GM12878 (cell line): ENCODE measurements at regions not wholly inside any gene's neighbourhood (a gene's known extent, or its start where the extent isn't known, plus 50 kb on each side); places are given as distances from the start of the nearest gene placed in this dataset.

Experiments
- ATAC-seq: fragments of 200-7000 bp; cut with Tn5 transposase; 3 replicates; pipeline ENCODE4 v1.9.1; 2020; ENCODE audit warnings: mild to moderate bottlenecking, moderate library complexity
- BruUV-seq: library from RNA; stranded (reverse); fragments of 400-500 nt; replicated peaks from 2 replicates; lab custom pipeline; 2021; lab: Mats Ljungman, UMichigan
- CTCF ChIA-PET: fragments of 300-600 bp; sonication (Branson Sonifier 250); formaldehyde crosslinking; extraction: SDS; loops from one replicate; lab custom pipeline; 2021; ENCODE audit warnings: inconsistent platforms; lab: Yijun Ruan, JAX
- POLR2A ChIA-PET: fragments of 350-600 bp; formaldehyde crosslinking; extraction: SDS; loops from one replicate; lab custom pipeline; 2021; ENCODE audit warnings: inconsistent platforms; lab: Charles Lee
- RAD21 ChIA-PET: fragments of 300-600 bp; sonication (Branson Sonifier 250); formaldehyde crosslinking; loops from one replicate; lab custom pipeline; 2023; ENCODE audit warnings: antibody characterized with exemption; ENCODE audit not compliant: unreplicated experiment; lab: Charles Lee
- SMC1A ChIA-PET: fragments of 300-600 bp; sonication (Branson Sonifier 250); formaldehyde crosslinking; loops from one replicate; lab custom pipeline; 2023; ENCODE audit not compliant: unreplicated experiment, uncharacterized antibody; lab: Charles Lee
- DNase-seq: peaks from one replicate; pipeline ENCODE4 v3.0.0-alpha.2; 2011; ENCODE audit warnings: low read depth, low spot score
- FAIRE-seq: peaks from 3 replicates; lab custom pipeline; 2011; peaks lifted over from hg19 to GRCh38; lab: Jason Lieb, UNC
- H2AFZ ChIP-seq: 2 replicates; pipeline ENCODE4 v1.6.0; 2011; ENCODE audit warnings: low read depth, low read length, control low read depth; ENCODE audit not compliant: control insufficient read depth
- H3K27ac ChIP-seq: 2 replicates; pipeline ENCODE4 v1.5.1; 2011; ENCODE audit warnings: control low read depth; ENCODE audit not compliant: control insufficient read depth, insufficient read depth
- H3K27me3 ChIP-seq, 2 experiments: replicated peaks in 1 of 2; 2 replicates each; pipeline versions ENCODE4 v1.6.0 to v1.6.1; 2011; ENCODE audit warnings: low read length in 1 of 2; ENCODE audit not compliant: control insufficient read depth in 2 of 2, insufficient read depth in 2 of 2
- H3K36me3 ChIP-seq, 2 experiments: 2 replicates each; pipeline ENCODE4 v1.5.1; 2011; ENCODE audit warnings: low read length in 1 of 2; ENCODE audit not compliant: control insufficient read depth in 2 of 2, insufficient read depth in 2 of 2
- H3K4me1 ChIP-seq: 2 replicates; pipeline ENCODE4 v1.6.1; 2011; ENCODE audit warnings: mild to moderate bottlenecking, low read length, moderate library complexity, mixed read lengths; ENCODE audit not compliant: control insufficient read depth, insufficient read depth
- H3K4me2 ChIP-seq: 2 replicates; pipeline ENCODE4 v1.6.0; 2011; ENCODE audit warnings: control low read depth; ENCODE audit not compliant: control insufficient read depth, insufficient read depth
- H3K4me3 ChIP-seq: fragments of 200-600 bp; sonication (generic); 2 replicates; pipeline ENCODE4 v1.5.1; 2016
- H3K79me2 ChIP-seq: 2 replicates; pipeline ENCODE4 v1.6.0; 2011; ENCODE audit warnings: low read length; ENCODE audit not compliant: control insufficient read depth, insufficient read depth
- H3K9ac ChIP-seq: 2 replicates; pipeline ENCODE4 v1.8.0; 2011; ENCODE audit warnings: low read length, control low read depth, mixed read lengths; ENCODE audit not compliant: control insufficient read depth, insufficient read depth
- H3K9me3 ChIP-seq: replicated peaks from 3 replicates; pipeline ENCODE4 v1.5.1; 2011; ENCODE audit warnings: mild to moderate bottlenecking, low read length; ENCODE audit not compliant: control insufficient read depth, insufficient read depth
- H4K20me1 ChIP-seq: 2 replicates; pipeline ENCODE4 v1.6.0; 2011; ENCODE audit not compliant: control insufficient read depth, insufficient read depth
- BCL3 ChIP-seq: IDR thresholded peaks from 2 replicates; pipeline ENCODE4 v1.6.1; 2011; ENCODE audit warnings: borderline replicate concordance, low read depth, mild to moderate bottlenecking, moderate library complexity, low read length; ENCODE audit not compliant: insufficient read depth, poor library complexity, severe bottlenecking
- BRCA1 ChIP-seq: IDR thresholded peaks from 2 replicates; pipeline ENCODE4 v1.6.1; 2011; ENCODE audit warnings: low read depth, low read length, improper control_type of control experiment
- CBX5 ChIP-seq: sonication (generic); IDR thresholded peaks from 2 replicates; pipeline ENCODE4 v1.6.1; 2016; ENCODE audit warnings: low read depth, moderate library complexity, mild to moderate bottlenecking, inconsistent platforms
- CUX1 ChIP-seq: IDR thresholded peaks from 2 replicates; pipeline ENCODE4 v1.6.1; 2012; ENCODE audit warnings: improper control_type of control experiment, low read depth, low read length; ENCODE audit not compliant: insufficient replicate concordance
- IKZF2 ChIP-seq, 2 experiments: fragments of 450-650 bp; IDR thresholded peaks; 2 replicates each; pipeline ENCODE4 v1.6.1; 2017; ENCODE audit warnings: mild to moderate bottlenecking in 2 of 2, moderate library complexity in 2 of 2
- IRF4 ChIP-seq: IDR thresholded peaks from 2 replicates; pipeline ENCODE4 v1.6.1; 2011; ENCODE audit warnings: low read depth, low read length
- KDM1A ChIP-seq: fragments of 200-600 bp; sonication (generic); IDR thresholded peaks from 2 replicates; pipeline ENCODE4 v1.6.1; 2016; ENCODE audit warnings: borderline replicate concordance
- MTA2 ChIP-seq: fragments of 450-650 bp; IDR thresholded peaks from 2 replicates; pipeline ENCODE4 v1.6.1; 2016; ENCODE audit warnings: low read depth, mild to moderate bottlenecking, moderate library complexity
- MTA3 ChIP-seq: IDR thresholded peaks from 2 replicates; pipeline ENCODE4 v1.6.1; 2012; ENCODE audit warnings: low read length, inconsistent platforms, borderline replicate concordance
- MYB ChIP-seq: fragments of 150-350 bp; IDR thresholded peaks from 2 replicates; pipeline ENCODE4 v1.6.1; 2014; ENCODE audit warnings: mild to moderate bottlenecking, low read depth, low read length, borderline replicate concordance
- NR2C2 ChIP-seq: IDR thresholded peaks from 2 replicates; pipeline ENCODE4 v1.6.1; 2011; ENCODE audit warnings: borderline replicate concordance, low read depth; ENCODE audit not compliant: control insufficient read depth, insufficient read length
- NRF1 ChIP-seq: conservative IDR thresholded peaks from 2 replicates; pipeline ENCODE4 v1.6.1; 2011; ENCODE audit warnings: mild to moderate bottlenecking, low read depth, low read length, improper control_type of control experiment
- PAX8 ChIP-seq: fragments of 450-650 bp; IDR thresholded peaks from 2 replicates; pipeline ENCODE4 v1.6.1; 2017; ENCODE audit warnings: mild to moderate bottlenecking, moderate library complexity
- POLR2A ChIP-seq: IDR thresholded peaks from 2 replicates; pipeline ENCODE4 v1.6.1; 2011; ENCODE audit warnings: low read depth, mild to moderate bottlenecking, low read length
- RCOR1 ChIP-seq: conservative IDR thresholded peaks from 2 replicates; pipeline ENCODE4 v1.6.1; 2012; ENCODE audit warnings: low read depth, low read length, improper control_type of control experiment
- RFX5 ChIP-seq: IDR thresholded peaks from 2 replicates; pipeline ENCODE4 v1.6.1; 2011; ENCODE audit warnings: low read depth, low read length, improper control_type of control experiment
- SRF ChIP-seq, 2 experiments: IDR thresholded peaks; 2 replicates each; pipeline ENCODE4 v1.6.1; 2011; ENCODE audit warnings: low read depth in 2 of 2, low read length in 2 of 2, mild to moderate bottlenecking in 1 of 2, moderate library complexity in 1 of 2
- TCF12 ChIP-seq: IDR thresholded peaks from 2 replicates; pipeline ENCODE4 v1.6.1; 2011; ENCODE audit warnings: low read depth, mild to moderate bottlenecking, low read length
- YY1 ChIP-seq: IDR thresholded peaks from 2 replicates; pipeline ENCODE4 v1.6.1; 2011; ENCODE audit warnings: low read depth, mild to moderate bottlenecking, low read length
- ZNF274 ChIP-seq: IDR thresholded peaks from one replicate; pipeline ENCODE4 v1.8.0; 2011; ENCODE audit not compliant: insufficient read length, insufficient read depth
- WGBS: methylation state at CpG from one replicate; pipeline ENCODE4 v1.1.6; 2016; ENCODE audit warnings: low lambda C conversion rate; ENCODE audit not compliant: insufficient replicate concordance, insufficient coverage; ENCODE audit errors: missing lambda C conversion rate; 5-methylcytosine and 5-hydroxymethylcytosine counted together
- in situ Hi-C: fragments of 300-500 bp; cut with MboI; formaldehyde crosslinking; loops from 9 replicates; pipeline ENCODE4 v1.14.3; 2018; ENCODE audit warnings: mixed read lengths
- intact Hi-C: fragments of 100-400 bp; cut with micrococcal nuclease; formaldehyde crosslinking; loops from one replicate; pipeline ENCODE4 v1.14.2; 2022; ENCODE audit not compliant: unreplicated experiment

- no peak overlapping the region for H3K9ac ChIP-seq
- no peaks in the 10 kb centered on the region; a peak in 1 of 4 replicates for H3K27me3 ChIP-seq
- H2AFZ ChIP-seq, result no peak overlapping the region
- ATAC-seq (no peak), DNase-seq (no peak), FAIRE-seq (no peak)
- RAD21 ChIA-PET, result no interaction called here
- in situ Hi-C loops (no loop called here), intact Hi-C loops (no loop called here)
- no peak overlapping the region for H3K27ac ChIP-seq
- SMC1A ChIA-PET, result interaction anchor here (1.0 kb wide), 2 partner anchors 18 to 42 kb away, joined by 3 read pairs; no protein-coding TSS in a partner anchor
- WGBS, result 21% methylated on average over 2 of the region's 2 CpGs
- H4K20me1 ChIP-seq, result no peaks in the 10 kb centered on the region
- no peak for TF ChIP-seq IRF4
- TF ChIP-seq RCOR1, result no peak
- TF ChIP-seq NRF1, result no peak
- TF ChIP-seq IKZF2 (IDR thresholded peaks at IDR 0.05), result no peak
- TF ChIP-seq KDM1A, result no peak
- TF ChIP-seq CBX5, result no peak
- no peak for TF ChIP-seq SRF (IDR thresholded peaks at IDR 0.05; ENCODE audit: low read depth in 2 of 2, low read length in 2 of 2)
- no peak for TF ChIP-seq MTA3
- TF ChIP-seq BRCA1, result no peak
- no peak for TF ChIP-seq TCF12
- TF ChIP-seq NR2C2, result no peak
- TF ChIP-seq RFX5, result no peak
- TF ChIP-seq MTA2, result no peak
- no peak for TF ChIP-seq MYB
- no peak for TF ChIP-seq YY1
- no peak for TF ChIP-seq BCL3
- no peak for TF ChIP-seq ZNF274
- TF ChIP-seq PAX8, result no peak
- no peak for TF ChIP-seq POLR2A
- TF ChIP-seq CUX1, result no peak
- POLR2A ChIA-PET, result no interaction called here
- BruUV-seq, result no TSS peak
- CTCF ChIA-PET, result no interaction called here
- H3K9me3 ChIP-seq, result no peaks in the 10 kb centered on the region
- H3K36me3 ChIP-seq, result no peaks in the 10 kb centered on the region
- no peaks in the 10 kb centered on the region for H3K4me1 ChIP-seq
- H3K4me2 ChIP-seq, result no peak overlapping the region
- no peaks in the 10 kb centered on the region for H3K79me2 ChIP-seq
- no peak overlapping the region for H3K4me3 ChIP-seq
Observed at GRCh38 chr2:219778189-219778588, 150.8 kb downstream of the SLC4A3 start.
